ACC112 (cell line): ENCODE measurements at regions not wholly inside any gene's neighbourhood (a gene's known extent, or its start where the extent isn't known, plus 50 kb on each side); places are given as distances from the start of the nearest gene placed in this dataset.

Source experiments
- H2AFZ ChIP-seq: fragments of 200-600 bp; sonication (generic); one replicate; pipeline ENCODE4 v1.6.0; 2017; ENCODE audit warnings: antibody characterized with exemption, low read length; ENCODE audit not compliant: unreplicated experiment
- H3K27ac ChIP-seq: fragments of 200-600 bp; sonication (generic); 2 replicates; pipeline ENCODE4 v1.5.1; 2014; ENCODE audit warnings: low read depth, mild to moderate bottlenecking, antibody characterized with exemption, low read length, moderate library complexity
- H3K27me3 ChIP-seq: fragments of 200-600 bp; sonication (generic); 2 replicates; pipeline ENCODE4 v1.6.1; 2014; ENCODE audit warnings: mild to moderate bottlenecking, antibody characterized with exemption, low read length, moderate library complexity, mixed read lengths; ENCODE audit not compliant: insufficient read depth
- H3K36me3 ChIP-seq: fragments of 200-600 bp; sonication (generic); 2 replicates; pipeline ENCODE4 v1.6.1; 2016; ENCODE audit warnings: mild to moderate bottlenecking, antibody characterized with exemption, low read length, moderate library complexity, mixed read lengths; ENCODE audit not compliant: insufficient read depth
- H3K4me1 ChIP-seq: fragments of 200-600 bp; sonication (generic); one replicate; pipeline ENCODE4 v1.6.1; 2016; ENCODE audit warnings: low read length, mixed read lengths; ENCODE audit not compliant: insufficient read depth, unreplicated experiment, control insufficient read depth
- H3K4me3 ChIP-seq: fragments of 200-600 bp; sonication (generic); 2 replicates; pipeline ENCODE4 v1.5.1; 2014; ENCODE audit warnings: mild to moderate bottlenecking, low read depth, low read length
- H3K79me2 ChIP-seq: fragments of 200-600 bp; sonication (generic); one replicate; pipeline ENCODE4 v1.6.0; 2016; ENCODE audit warnings: low read length; ENCODE audit not compliant: control insufficient read depth, unreplicated experiment, insufficient read depth

DNA sequence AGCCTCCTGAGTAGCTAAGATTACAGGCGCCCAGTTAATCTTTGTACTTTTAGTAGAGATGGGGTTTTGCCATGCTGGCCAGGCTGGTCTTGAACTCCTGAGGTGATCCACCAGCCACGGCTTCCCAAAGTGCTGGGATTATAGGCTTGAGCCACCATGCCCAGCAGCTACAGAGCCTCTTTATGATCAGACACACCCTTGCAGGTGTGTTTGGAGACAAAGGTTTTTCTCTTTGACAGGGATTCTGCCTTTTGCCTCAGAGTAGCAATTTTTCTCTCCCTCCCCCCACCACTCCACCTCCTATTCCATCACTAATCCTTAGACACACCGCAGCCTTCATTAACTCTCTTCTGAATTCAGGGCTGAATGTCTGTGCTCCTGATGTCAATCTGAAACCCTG, 152.2 kb upstream of the NFIA start:
- Histone ChIP-seq H3K36me3 (no peaks in the 10 kb centered on the region), H3K4me1 (no peaks in the 10 kb centered on the region), H3K4me3 (no peak overlapping the region), H3K79me2 (no peaks in the 10 kb centered on the region), H3K27me3 (no peaks in the 10 kb centered on the region), H3K27ac (no peak overlapping the region), H2AFZ (no peak overlapping the region)

DNA sequence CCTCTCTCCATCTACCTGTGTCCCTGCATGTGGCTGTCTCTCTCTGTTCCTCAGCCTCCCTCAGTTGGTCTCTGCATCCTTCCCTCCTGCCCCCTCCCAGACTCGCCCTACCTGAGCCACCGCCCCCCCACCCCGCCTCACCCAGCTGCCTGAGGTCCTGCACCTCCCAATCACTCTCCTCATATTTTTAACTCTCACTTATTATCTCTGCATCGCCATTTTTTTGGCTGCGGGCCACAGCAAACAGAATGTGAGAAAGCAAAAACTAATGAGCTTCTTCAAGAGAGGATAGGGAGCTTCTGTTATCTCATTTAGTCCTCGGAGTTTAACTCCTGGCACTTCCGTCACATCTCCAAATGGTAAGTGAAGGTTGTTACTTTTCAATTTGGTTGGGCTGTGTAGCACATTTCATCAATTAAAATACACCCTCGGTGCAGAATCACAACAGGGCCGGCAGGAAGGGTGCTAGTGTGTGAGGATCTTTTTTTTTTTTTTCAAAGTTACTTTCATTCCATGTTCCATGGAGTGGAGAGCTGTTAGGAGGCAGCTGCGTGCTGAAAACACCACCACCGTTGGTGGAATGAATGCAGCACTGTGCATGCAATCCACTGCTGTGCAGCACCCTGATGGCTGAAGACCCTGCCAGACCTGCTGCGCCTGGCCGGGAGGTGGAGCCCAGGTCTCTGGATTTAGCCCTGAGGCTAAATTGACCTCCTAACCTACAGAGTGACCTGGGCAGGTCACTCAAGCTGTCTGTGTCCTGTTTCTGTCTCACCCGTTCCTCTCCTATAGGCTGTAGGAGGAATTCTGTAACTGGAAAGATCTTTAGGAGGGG, 157.2 kb upstream of the NFIA start:
- H3K27ac ChIP-seq = no peak overlapping the region
- no peaks in the 10 kb centered on the region for H3K27me3 ChIP-seq
- H2AFZ ChIP-seq = no peak overlapping the region
- H3K79me2 ChIP-seq = no peaks in the 10 kb centered on the region
- no peaks in the 10 kb centered on the region for H3K36me3 ChIP-seq
- no peak overlapping the region for H3K4me3 ChIP-seq
- no peaks in the 10 kb centered on the region for H3K4me1 ChIP-seq

DNA sequence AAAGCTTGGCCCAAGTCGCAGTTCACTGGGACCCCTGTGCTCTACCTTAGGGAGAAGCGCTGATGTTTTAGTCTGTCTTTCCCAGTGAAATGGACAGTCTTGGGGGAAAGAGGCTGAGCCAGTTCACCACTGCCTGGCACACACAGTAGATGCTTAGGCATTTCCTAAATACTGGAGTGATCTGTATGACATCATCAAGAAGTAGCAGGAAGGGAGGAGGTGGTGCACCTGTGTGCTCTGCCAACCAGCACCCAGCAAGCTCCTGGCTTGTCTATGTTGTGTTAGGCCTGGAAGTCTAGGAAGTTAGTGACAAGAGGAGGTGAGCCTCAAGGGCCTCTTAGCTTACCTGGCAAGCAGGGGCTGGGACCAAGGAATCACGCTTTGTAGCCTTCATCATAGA, 158.2 kb upstream of the NFIA start:
- H3K27me3 ChIP-seq = no peaks in the 10 kb centered on the region
- no peaks in the 10 kb centered on the region for H3K79me2 ChIP-seq
- H3K36me3 ChIP-seq = no peaks in the 10 kb centered on the region
- H3K27ac ChIP-seq = no peak overlapping the region
- H3K4me3 ChIP-seq = no peak overlapping the region
- no peaks in the 10 kb centered on the region for H3K4me1 ChIP-seq
- no peak overlapping the region for H2AFZ ChIP-seq

DNA sequence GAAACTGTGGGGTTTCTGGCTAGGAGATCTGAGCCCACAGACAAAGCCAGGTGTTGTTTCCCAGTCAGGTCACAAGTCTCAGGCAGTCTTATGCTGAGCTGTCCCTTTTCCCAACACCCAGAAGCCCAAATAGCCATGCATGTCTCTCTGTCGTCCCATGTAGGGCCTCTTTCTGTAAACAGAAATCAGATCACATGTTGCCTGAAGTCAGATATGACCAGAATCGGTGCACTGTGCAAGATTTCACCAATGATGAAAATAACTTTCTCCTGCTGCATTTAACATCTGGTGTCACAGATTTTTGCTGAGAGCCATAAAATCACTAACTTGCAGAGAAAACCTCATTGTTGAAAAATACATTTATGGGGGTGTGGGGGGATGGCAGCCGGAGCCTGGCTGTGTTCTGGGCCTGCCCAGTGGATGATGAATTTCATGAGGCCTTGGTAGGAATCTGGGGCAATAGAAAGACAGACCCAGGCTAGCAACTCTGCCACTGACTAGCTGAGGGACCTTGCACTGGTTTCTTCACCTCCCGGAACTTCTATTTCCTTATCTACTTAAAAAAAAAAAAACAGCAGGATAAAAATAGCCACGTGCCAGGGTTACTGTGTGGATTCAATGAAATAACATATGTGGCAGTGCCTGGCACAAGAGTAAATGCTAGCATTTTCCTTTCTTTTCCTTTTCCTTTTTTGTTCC, 158.8 kb upstream of the NFIA start:
- H3K27ac ChIP-seq = no peak overlapping the region
- H2AFZ ChIP-seq = no peak overlapping the region
- H3K4me3 ChIP-seq = no peak overlapping the region
- H3K36me3 ChIP-seq = no peaks in the 10 kb centered on the region
- H3K79me2 ChIP-seq = no peaks in the 10 kb centered on the region
- H3K27me3 ChIP-seq = no peaks in the 10 kb centered on the region
- no peaks in the 10 kb centered on the region for H3K4me1 ChIP-seq

DNA sequence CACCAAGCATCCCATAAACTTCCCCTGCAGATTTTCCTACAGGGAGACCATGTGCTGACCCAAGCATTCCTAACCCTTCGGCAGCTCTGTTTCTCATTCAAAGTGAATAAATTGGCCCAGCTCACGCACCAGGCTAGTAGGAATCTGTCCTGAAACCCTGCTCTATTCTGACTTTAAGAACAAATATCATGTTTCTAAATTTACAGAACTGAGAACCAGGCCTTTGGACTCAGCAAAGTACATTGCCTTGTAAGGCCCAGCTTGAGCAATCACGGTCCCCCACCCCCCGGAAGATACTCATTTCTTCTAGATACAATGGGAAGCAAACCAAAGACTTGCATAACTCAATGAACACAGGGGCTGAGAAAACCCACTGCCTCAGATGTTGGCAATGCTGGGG, 160.1 kb upstream of the NFIA start:
- Histone ChIP-seq H3K79me2 (no peaks in the 10 kb centered on the region), H3K4me3 (no peak overlapping the region), H3K4me1 (no peaks in the 10 kb centered on the region), H3K27me3 (no peaks in the 10 kb centered on the region), H3K36me3 (no peaks in the 10 kb centered on the region), H2AFZ (no peak overlapping the region), H3K27ac (no peak overlapping the region)

DNA sequence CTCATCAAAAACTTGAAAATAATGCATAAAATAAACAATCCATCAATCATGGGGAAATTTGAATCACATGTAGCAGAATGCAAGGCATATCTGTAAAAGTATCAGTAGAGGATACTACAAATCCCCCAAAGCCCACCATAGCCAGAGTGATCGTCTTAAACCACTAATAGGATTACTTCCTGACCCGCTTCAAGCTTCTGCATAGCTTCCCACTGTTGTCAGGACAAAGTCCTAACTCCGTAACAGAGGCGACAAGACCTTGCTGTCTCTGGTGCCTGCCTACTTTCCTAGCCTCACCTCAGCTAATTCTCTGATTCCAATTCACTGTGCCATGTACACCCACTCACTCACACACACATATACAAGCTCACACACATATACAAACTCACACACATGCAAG, 161.2 kb upstream of the NFIA start:
- Histone ChIP-seq H3K79me2 (no peaks in the 10 kb centered on the region), H3K36me3 (no peaks in the 10 kb centered on the region), H3K4me3 (no peak overlapping the region), H3K4me1 (no peaks in the 10 kb centered on the region), H3K27ac (no peak overlapping the region), H2AFZ (no peak overlapping the region), H3K27me3 (no peaks in the 10 kb centered on the region)

DNA sequence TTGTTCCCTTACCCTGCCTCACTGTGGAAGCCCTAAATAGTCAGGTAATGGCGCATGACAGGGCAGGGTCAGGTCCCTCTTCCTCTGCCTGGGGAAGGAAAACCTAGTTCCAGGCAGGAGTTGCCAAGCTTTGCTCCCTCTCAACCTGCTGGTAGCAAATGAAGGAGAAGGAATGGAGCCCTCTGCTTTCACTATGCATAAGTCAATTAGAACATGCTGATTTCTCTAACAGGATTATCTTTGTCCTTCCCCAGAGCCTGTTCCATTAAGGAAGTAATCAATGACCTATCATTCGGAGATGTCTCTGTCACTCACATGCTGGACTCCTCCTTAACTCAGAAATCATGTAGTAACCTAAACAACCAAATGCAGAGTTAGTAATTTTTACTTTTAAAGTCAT, 161.8 kb upstream of the NFIA start:
- Histone ChIP-seq H3K27ac (no peak overlapping the region), H3K4me1 (no peaks in the 10 kb centered on the region), H3K27me3 (no peaks in the 10 kb centered on the region), H3K4me3 (no peak overlapping the region), H3K36me3 (no peaks in the 10 kb centered on the region), H3K79me2 (no peaks in the 10 kb centered on the region), H2AFZ (no peak overlapping the region)

DNA sequence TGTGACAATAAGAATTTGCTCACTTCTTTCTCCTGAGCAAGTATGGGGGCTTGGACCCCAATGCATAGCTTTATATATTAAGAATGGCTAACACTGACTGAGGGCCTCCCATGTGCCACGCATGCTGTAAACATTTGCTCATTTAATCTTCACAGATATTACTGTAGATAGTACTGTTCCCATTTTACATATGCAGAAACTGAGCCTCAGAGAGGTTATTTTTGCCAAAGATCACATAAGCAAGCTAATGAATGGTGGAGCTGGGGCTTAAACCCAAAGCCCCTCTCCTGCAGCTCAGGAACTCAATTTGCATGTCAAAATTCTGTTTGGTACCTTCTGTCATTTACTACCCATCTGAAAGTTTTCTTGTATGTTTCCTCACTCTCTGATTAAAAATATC, 163.5 kb upstream of the NFIA start:
- Histone ChIP-seq H3K4me3 (no peak overlapping the region), H3K36me3 (no peaks in the 10 kb centered on the region), H2AFZ (no peak overlapping the region), H3K79me2 (no peaks in the 10 kb centered on the region), H3K4me1 (no peaks in the 10 kb centered on the region), H3K27ac (no peak overlapping the region), H3K27me3 (no peaks in the 10 kb centered on the region)

DNA sequence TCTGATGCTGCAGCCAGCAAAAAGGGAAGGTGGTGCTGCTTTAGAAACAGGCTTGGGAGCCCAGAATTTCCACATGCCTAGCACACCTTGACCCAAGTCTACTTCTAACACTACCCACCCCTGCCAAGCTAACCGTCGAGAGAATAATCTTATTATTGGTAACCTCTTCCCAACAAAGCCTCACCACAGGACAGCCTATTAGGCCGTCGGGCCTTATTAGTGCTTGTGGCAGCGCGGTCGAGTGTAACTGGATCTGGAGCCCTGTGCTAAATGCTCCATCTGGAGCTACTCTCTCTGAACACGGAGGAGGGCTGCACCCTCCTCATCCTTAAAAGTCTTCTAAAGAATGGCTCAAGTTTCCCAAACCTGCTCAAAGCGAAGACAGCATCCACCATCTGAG, 165.5 kb upstream of the NFIA start:
- Histone ChIP-seq H3K4me1 (no peaks in the 10 kb centered on the region), H3K79me2 (no peaks in the 10 kb centered on the region), H3K27me3 (no peaks in the 10 kb centered on the region), H2AFZ (no peak overlapping the region), H3K4me3 (no peak overlapping the region), H3K27ac (no peak overlapping the region), H3K36me3 (no peaks in the 10 kb centered on the region)

DNA sequence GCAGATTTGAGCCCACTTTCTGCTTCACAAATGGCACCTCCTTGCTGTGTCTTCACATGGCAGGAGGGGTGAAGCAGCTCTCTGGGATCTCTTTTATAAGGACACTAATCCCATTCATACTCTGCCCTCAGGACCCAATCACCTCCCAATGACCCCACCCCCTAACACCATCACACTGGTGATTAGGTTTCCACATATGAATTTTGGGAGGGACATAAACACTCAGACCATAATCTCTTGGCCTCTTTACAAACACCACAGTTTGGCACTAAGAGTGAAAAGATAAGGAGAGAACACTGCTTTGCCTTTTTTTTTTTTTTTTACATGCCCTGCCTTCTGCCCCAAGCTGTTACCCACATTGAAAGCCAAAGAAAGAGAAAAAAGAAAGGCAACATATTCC, 166.2 kb upstream of the NFIA start:
- Histone ChIP-seq H2AFZ (no peak overlapping the region), H3K27ac (no peak overlapping the region)

DNA sequence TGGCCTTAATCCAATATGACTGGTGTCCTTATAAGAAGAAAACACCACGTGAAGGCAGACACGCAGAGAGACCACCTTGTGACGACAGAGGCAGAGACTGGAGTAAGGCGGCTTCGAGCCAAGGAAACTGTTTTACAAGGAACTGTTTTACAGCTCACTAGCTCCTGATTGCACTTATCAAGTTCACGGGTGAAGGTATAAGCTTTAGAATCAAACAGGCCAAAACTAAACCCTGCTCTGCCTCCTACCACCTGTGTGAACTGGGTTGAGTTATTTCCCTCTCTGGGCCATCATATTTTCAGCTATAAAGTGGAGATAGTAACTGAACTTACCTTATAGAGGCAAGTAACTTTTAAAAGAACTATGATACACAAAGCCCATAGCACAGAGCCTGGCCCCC, 166.9 kb upstream of the NFIA start:
- no peak overlapping the region for H3K27ac ChIP-seq
- H3K79me2 ChIP-seq = no peaks in the 10 kb centered on the region
- H3K36me3 ChIP-seq = no peaks in the 10 kb centered on the region
- H3K4me1 ChIP-seq = no peaks in the 10 kb centered on the region
- H2AFZ ChIP-seq = no peak overlapping the region
- H3K27me3 ChIP-seq = no peaks in the 10 kb centered on the region
- no peak overlapping the region for H3K4me3 ChIP-seq

More for the DNA sequence above, 166.2 kb upstream of the NFIA start:
- Histone ChIP-seq H3K27me3 (no peaks in the 10 kb centered on the region), H3K4me3 (no peak overlapping the region), H3K36me3 (no peaks in the 10 kb centered on the region), H3K79me2 (no peaks in the 10 kb centered on the region), H3K4me1 (no peaks in the 10 kb centered on the region)
